ENCODE measurements at regions not wholly inside any gene's neighbourhood (a gene's known extent, or its start where the extent isn't known, plus 50 kb on each side); places are given as distances from the start of the nearest gene placed in this dataset.

DNA sequence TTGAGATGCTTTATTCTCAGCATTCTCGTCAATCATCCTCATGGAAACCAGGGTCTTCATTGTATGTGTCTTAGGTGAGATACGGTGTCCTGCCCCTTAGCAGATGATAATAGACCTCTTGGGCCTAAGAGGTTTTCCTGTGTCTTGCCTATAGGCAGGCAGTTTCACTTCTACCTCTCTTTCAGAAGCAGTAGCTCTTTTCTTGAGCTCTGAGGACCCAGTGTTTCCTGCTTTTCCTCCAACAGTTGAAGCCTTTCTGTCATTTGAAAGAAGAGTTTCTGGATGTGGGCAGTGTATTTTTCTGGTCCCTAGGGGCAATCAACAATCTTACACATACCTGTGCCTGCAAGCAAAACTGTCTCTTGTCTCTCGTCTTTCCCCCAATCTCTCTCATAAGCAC is 1550.3 kb upstream of the LRRTM3 start:
- DNase-seq (ENCODE audit: low spot score): no peak

DNA sequence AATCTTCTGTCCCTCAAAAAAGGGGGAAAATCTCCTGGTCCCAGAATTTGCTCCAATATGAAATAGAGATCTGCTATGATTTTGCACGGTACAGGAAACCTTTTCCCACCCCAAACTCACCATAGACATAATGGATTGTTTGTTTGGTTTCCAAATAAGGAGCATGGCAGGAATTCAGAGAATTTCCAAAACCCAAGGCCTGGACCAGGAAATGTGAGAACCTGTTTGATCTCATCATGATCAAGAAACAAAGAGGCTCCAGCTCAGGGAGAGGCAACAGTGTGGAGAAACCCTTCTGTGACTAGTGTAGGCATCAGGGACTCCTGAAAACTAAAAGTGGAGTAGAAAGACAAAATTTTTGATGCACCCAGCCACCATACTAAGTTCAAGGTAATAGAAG is 1548.1 kb upstream of the LRRTM3 start:
- TF ChIP-seq, protein P1, sequence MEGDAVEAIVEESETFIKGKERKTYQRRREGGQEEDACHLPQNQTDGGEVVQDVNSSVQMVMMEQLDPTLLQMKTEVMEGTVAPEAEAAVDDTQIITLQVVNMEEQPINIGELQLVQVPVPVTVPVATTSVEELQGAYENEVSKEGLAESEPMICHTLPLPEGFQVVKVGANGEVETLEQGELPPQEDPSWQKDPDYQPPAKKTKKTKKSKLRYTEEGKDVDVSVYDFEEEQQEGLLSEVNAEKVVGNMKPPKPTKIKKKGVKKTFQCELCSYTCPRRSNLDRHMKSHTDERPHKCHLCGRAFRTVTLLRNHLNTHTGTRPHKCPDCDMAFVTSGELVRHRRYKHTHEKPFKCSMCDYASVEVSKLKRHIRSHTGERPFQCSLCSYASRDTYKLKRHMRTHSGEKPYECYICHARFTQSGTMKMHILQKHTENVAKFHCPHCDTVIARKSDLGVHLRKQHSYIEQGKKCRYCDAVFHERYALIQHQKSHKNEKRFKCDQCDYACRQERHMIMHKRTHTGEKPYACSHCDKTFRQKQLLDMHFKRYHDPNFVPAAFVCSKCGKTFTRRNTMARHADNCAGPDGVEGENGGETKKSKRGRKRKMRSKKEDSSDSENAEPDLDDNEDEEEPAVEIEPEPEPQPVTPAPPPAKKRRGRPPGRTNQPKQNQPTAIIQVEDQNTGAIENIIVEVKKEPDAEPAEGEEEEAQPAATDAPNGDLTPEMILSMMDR (IDR thresholded peaks at IDR 0.05): no peak
- H3K4me3 ChIP-seq: no peak overlapping the region
- DNase-seq (ENCODE audit: low spot score): no peak
- H3K27ac ChIP-seq: no peak overlapping the region

More for the DNA sequence above, 1550.3 kb upstream of the LRRTM3 start:
- Histone ChIP-seq H3K4me3 (no peak overlapping the region), H3K27ac (no peak overlapping the region)
- TF ChIP-seq, protein P1 (IDR thresholded peaks at IDR 0.05): no peak

GRCh38 chr10:65394502-65395297 is 1531.1 kb upstream of the LRRTM3 start:
- DNase-seq (ENCODE audit: low spot score): no peak

DNA sequence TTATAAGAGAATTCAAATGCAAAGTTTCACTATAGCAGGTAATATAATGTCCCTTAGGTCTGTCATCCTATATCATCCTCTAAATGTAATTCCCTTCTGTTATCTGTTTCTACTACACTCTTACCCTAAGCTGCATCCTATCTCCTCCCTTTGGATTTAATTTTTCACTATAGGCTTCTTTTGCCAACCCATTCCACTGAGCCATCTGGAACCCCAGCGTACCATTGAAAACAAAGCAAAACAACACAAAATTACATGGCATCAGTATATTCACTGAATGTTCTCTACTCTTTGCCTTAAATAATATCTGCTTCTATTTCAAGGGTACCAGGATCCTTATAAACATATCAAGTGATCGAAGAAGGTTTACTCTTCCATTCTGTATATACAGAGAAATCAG is 1530.2 kb upstream of the LRRTM3 start:
- TF ChIP-seq, protein P1 (IDR thresholded peaks at IDR 0.05): no peak

More at GRCh38 chr10:65394502-65395297, 1531.1 kb upstream of the LRRTM3 start:
- Histone ChIP-seq H3K4me3 (no peak overlapping the region), H3K27ac (no peak overlapping the region)
- TF ChIP-seq, protein P1 (IDR thresholded peaks at IDR 0.05): no peak

GRCh38 chr10:65396997-65397396 is 1528.8 kb upstream of the LRRTM3 start:
- DNase-seq (ENCODE audit: low spot score): no peak
- TF ChIP-seq, protein P1 (IDR thresholded peaks at IDR 0.05): no peak
- no peak overlapping the region for H3K4me3 ChIP-seq
- no peak overlapping the region for H3K27ac ChIP-seq

More for the DNA sequence above, 1530.2 kb upstream of the LRRTM3 start:
- Histone ChIP-seq H3K27ac (no peak overlapping the region), H3K4me3 (no peak overlapping the region)
- DNase-seq (ENCODE audit: low spot score): no peak

DNA sequence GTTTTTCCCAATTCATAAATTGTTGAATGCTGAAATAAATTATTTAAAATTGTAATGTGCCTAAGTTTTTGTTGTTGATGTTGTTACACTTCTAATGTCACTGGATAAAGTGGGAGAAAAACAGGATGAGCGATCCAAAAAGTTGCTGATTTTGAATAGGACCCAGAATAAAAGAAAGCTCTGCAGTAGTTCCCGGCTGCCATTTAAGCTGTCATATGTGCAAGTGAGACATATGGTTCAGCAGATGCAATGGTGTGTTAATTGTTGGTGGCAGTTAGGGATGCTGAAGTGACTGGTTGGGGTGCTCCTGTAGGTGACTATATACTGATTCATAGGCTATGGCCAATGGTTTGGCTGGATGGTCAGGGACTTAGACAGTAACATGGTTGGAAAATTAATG is 1517.4 kb upstream of the LRRTM3 start:
- no peak for DNase-seq (ENCODE audit: low spot score)
- TF ChIP-seq, protein P1 (IDR thresholded peaks at IDR 0.05): no peak
- Histone ChIP-seq H3K27ac (no peak overlapping the region), H3K4me3 (no peak overlapping the region)

- no peak for DNase-seq (ENCODE audit: low spot score)
- no peak overlapping the region for H3K4me3 ChIP-seq
- no peak overlapping the region for H3K27ac ChIP-seq
- TF ChIP-seq, protein P1 (IDR thresholded peaks at IDR 0.05): no peak
Observed at GRCh38 chr10:65413001-65413400, 1512.8 kb upstream of the LRRTM3 start.

Measured in coronary artery (tissue), 2 donors.